ENCODE measurements at regions not wholly inside any gene's neighbourhood (a gene's known extent, or its start where the extent isn't known, plus 50 kb on each side); places are given as distances from the start of the nearest gene placed in this dataset.

- TF ChIP-seq, protein P1, sequence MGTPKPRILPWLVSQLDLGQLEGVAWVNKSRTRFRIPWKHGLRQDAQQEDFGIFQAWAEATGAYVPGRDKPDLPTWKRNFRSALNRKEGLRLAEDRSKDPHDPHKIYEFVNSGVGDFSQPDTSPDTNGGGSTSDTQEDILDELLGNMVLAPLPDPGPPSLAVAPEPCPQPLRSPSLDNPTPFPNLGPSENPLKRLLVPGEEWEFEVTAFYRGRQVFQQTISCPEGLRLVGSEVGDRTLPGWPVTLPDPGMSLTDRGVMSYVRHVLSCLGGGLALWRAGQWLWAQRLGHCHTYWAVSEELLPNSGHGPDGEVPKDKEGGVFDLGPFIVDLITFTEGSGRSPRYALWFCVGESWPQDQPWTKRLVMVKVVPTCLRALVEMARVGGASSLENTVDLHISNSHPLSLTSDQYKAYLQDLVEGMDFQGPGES (IDR thresholded peaks at IDR 0.05; ENCODE audit: low read depth, low read length), result no peak
These were observed 605.2 kb upstream of the NR3C2 start (continued) for GRCh38 chr4:149047368-149047767.

DNA sequence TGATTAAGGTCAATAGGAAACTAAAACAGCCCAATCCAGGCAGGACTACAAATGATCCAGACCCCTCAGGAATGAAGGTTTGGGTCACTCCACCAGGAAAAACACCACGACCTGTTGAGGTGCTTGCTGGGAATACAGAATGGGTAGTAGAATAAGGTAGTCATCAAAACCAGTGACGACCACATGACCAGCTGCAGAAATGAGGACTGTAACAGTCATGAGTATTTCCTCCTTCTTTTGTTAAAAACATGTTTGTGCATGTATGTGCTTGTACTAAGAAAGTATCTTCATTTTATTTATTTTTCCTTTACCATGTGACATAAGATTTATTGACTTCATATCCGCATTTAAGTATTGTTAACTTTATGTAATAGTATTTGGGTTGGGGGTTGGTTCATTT, 603.5 kb upstream of the NR3C2 start:
- no peaks in the 10 kb centered on the region for H4K20me1 ChIP-seq (ENCODE audit: insufficient read depth)
- no peak overlapping the region for H3K27ac ChIP-seq (ENCODE audit: low read depth in 2 of 2, low read length in 1 of 2)
- WGBS (ENCODE audit: low lambda C conversion rate), result 2% methylated on average over 3 of the region's 3 CpGs
- no peaks in the 10 kb centered on the region for H3K79me2 ChIP-seq (ENCODE audit: insufficient read depth)
- no peak overlapping the region for H3K4me2 ChIP-seq
- H3K9me2 ChIP-seq, result no peaks in the 10 kb centered on the region
- H3K36me3 ChIP-seq (replicated peaks in 1 of 2; ENCODE audit: control insufficient read depth in 1 of 2, insufficient read depth in 2 of 2, low read length in 1 of 2), result no peaks in the 10 kb centered on the region
- no peaks in the 10 kb centered on the region for H3K27me3 ChIP-seq (ENCODE audit: insufficient read depth)
- H2AFZ ChIP-seq (ENCODE audit: low read depth), result no peak overlapping the region
- ChIA-PET POLR2A (no interaction called here), CTCF (no interaction called here)
- H3F3A ChIP-seq (replicated peaks; ENCODE audit: insufficient read depth), result no peaks in the 10 kb centered on the region
- no peaks in the 10 kb centered on the region for H3K9me3 ChIP-seq
- DNase-seq, result no peak
- H3K9ac ChIP-seq, result no peak overlapping the region
- no peak overlapping the region for H3K4me3 ChIP-seq (ENCODE audit: low read depth in 2 of 2, low read length in 1 of 2)
- TF ChIP-seq FOXJ3 (CRISPR knock-in tag; IDR thresholded peaks at IDR 0.05) (no peak), FOSL2 (IDR thresholded peaks at IDR 0.05; ENCODE audit: borderline replicate concordance, low read depth) (no peak), RAD21 (IDR thresholded peaks at IDR 0.05; ENCODE audit: low read length) (no peak), FOXM1 (IDR thresholded peaks at IDR 0.05; ENCODE audit: low read depth) (no peak), EP300 (IDR thresholded peaks at IDR 0.05; ENCODE audit: borderline replicate concordance in 1 of 2, low read depth in 1 of 2, low read length in 1 of 2) (no peak), GABPA (IDR thresholded peaks at IDR 0.05; ENCODE audit: low read depth) (no peak), SMC3 (IDR thresholded peaks at IDR 0.05; ENCODE audit: low read depth, low read length) (no peak), SIN3A (IDR thresholded peaks at IDR 0.05; ENCODE audit: borderline replicate concordance, low read depth, low read length) (no peak), POLR2AphosphoS5 (IDR thresholded peaks at IDR 0.05; ENCODE audit: low read depth, low read length) (no peak), CHD2 (IDR thresholded peaks at IDR 0.05; ENCODE audit: low read length, partially characterized antibody) (no peak), PBX3 (IDR thresholded peaks at IDR 0.05) (no peak), NRF1 (IDR thresholded peaks at IDR 0.05; ENCODE audit: low read depth, low read length) (no peak), GATA2 (CRISPR knock-in tag; IDR thresholded peaks at IDR 0.05) (no peak), EZH2phosphoT487 (IDR thresholded peaks at IDR 0.05; ENCODE audit: borderline replicate concordance, low read depth) (no peak), TEAD4 (IDR thresholded peaks at IDR 0.05; ENCODE audit: borderline replicate concordance, insufficient read depth) (no peak)
- TF ChIP-seq, protein P2, sequence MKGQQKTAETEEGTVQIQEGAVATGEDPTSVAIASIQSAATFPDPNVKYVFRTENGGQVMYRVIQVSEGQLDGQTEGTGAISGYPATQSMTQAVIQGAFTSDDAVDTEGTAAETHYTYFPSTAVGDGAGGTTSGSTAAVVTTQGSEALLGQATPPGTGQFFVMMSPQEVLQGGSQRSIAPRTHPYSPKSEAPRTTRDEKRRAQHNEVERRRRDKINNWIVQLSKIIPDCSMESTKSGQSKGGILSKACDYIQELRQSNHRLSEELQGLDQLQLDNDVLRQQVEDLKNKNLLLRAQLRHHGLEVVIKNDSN (IDR thresholded peaks at IDR 0.05; ENCODE audit: borderline replicate concordance, low read depth), result no peak
- TF ChIP-seq, protein P3, sequence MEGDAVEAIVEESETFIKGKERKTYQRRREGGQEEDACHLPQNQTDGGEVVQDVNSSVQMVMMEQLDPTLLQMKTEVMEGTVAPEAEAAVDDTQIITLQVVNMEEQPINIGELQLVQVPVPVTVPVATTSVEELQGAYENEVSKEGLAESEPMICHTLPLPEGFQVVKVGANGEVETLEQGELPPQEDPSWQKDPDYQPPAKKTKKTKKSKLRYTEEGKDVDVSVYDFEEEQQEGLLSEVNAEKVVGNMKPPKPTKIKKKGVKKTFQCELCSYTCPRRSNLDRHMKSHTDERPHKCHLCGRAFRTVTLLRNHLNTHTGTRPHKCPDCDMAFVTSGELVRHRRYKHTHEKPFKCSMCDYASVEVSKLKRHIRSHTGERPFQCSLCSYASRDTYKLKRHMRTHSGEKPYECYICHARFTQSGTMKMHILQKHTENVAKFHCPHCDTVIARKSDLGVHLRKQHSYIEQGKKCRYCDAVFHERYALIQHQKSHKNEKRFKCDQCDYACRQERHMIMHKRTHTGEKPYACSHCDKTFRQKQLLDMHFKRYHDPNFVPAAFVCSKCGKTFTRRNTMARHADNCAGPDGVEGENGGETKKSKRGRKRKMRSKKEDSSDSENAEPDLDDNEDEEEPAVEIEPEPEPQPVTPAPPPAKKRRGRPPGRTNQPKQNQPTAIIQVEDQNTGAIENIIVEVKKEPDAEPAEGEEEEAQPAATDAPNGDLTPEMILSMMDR (IDR thresholded peaks at IDR 0.05), result no peak
- TF ChIP-seq, protein P4, sequence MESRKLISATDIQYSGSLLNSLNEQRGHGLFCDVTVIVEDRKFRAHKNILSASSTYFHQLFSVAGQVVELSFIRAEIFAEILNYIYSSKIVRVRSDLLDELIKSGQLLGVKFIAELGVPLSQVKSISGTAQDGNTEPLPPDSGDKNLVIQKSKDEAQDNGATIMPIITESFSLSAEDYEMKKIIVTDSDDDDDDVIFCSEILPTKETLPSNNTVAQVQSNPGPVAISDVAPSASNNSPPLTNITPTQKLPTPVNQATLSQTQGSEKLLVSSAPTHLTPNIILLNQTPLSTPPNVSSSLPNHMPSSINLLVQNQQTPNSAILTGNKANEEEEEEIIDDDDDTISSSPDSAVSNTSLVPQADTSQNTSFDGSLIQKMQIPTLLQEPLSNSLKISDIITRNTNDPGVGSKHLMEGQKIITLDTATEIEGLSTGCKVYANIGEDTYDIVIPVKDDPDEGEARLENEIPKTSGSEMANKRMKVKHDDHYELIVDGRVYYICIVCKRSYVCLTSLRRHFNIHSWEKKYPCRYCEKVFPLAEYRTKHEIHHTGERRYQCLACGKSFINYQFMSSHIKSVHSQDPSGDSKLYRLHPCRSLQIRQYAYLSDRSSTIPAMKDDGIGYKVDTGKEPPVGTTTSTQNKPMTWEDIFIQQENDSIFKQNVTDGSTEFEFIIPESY (IDR thresholded peaks at IDR 0.05; ENCODE audit: borderline replicate concordance, low read depth), result no peak
- TF ChIP-seq, protein P5, sequence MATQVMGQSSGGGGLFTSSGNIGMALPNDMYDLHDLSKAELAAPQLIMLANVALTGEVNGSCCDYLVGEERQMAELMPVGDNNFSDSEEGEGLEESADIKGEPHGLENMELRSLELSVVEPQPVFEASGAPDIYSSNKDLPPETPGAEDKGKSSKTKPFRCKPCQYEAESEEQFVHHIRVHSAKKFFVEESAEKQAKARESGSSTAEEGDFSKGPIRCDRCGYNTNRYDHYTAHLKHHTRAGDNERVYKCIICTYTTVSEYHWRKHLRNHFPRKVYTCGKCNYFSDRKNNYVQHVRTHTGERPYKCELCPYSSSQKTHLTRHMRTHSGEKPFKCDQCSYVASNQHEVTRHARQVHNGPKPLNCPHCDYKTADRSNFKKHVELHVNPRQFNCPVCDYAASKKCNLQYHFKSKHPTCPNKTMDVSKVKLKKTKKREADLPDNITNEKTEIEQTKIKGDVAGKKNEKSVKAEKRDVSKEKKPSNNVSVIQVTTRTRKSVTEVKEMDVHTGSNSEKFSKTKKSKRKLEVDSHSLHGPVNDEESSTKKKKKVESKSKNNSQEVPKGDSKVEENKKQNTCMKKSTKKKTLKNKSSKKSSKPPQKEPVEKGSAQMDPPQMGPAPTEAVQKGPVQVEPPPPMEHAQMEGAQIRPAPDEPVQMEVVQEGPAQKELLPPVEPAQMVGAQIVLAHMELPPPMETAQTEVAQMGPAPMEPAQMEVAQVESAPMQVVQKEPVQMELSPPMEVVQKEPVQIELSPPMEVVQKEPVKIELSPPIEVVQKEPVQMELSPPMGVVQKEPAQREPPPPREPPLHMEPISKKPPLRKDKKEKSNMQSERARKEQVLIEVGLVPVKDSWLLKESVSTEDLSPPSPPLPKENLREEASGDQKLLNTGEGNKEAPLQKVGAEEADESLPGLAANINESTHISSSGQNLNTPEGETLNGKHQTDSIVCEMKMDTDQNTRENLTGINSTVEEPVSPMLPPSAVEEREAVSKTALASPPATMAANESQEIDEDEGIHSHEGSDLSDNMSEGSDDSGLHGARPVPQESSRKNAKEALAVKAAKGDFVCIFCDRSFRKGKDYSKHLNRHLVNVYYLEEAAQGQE (IDR thresholded peaks at IDR 0.05; ENCODE audit: low read depth, low read length), result no peak
- H3K4me1 ChIP-seq (ENCODE audit: control insufficient read depth in 1 of 2, insufficient read depth in 2 of 2, low read depth in 1 of 2, low read length in 1 of 2), result no peaks in the 10 kb centered on the region

All from SK-N-SH (cell line).